ENCODE measurements at regions not wholly inside any gene's neighbourhood (a gene's known extent, or its start where the extent isn't known, plus 50 kb on each side); places are given as distances from the start of the nearest gene placed in this dataset.

GRCh38 chr5:179472174-179472573 lies 78.2 kb upstream of the RUFY1 start:
- intact Hi-C loops (cut with DNase I): no loop called here
- no peak overlapping the region for H3K4me3 ChIP-seq
- 52 to 87% (median 70%) methylated on average over 4 of the region's 4 CpGs for WGBS, 4 donors
- no peak for DNase-seq
- no peak overlapping the region for H3K27ac ChIP-seq
- H3K9me3 ChIP-seq (replicated peaks in 1 of 3): no peaks in the 10 kb centered on the region
- no peaks in the 10 kb centered on the region for H3K27me3 ChIP-seq
- H3K4me1 ChIP-seq (replicated peaks in 1 of 2): peaks cover 0 to 6% of the 10 kb centered on the region in 2 donors
- TF ChIP-seq CTCF (IDR thresholded peaks at IDR 0.05): no peak
- no peak for TF ChIP-seq POLR2A (IDR thresholded peaks at IDR 0.05)
- H3K36me3 ChIP-seq (replicated peaks in 1 of 2): no peaks in the 10 kb centered on the region

GRCh38 chr5:179470201-179470600 lies 80.2 kb upstream of the RUFY1 start:
- 74 to 91% (median 78%) methylated on average over 9 to 11 of the region's 11 CpGs for WGBS, 4 donors
- Histone ChIP-seq H3K36me3 (replicated peaks in 1 of 2) (no peaks in the 10 kb centered on the region), H3K27me3 (no peaks in the 10 kb centered on the region), H3K9me3 (replicated peaks in 1 of 3) (no peaks in the 10 kb centered on the region), H3K27ac (no peak overlapping the region), H3K4me1 (replicated peaks in 1 of 2) (peaks cover 0 to 6% of the 10 kb centered on the region in 2 donors), H3K4me3 (no peak overlapping the region)
- intact Hi-C loops (cut with DNase I): no loop called here
- no peak for TF ChIP-seq POLR2A (IDR thresholded peaks at IDR 0.05)
- no peak for TF ChIP-seq CTCF (IDR thresholded peaks at IDR 0.05)
- DNase-seq: no peak

- Histone ChIP-seq H3K27me3 (no peaks in the 10 kb centered on the region), H3K9me3 (replicated peaks in 1 of 3) (no peaks in the 10 kb centered on the region), H3K4me3 (no peak overlapping the region), H3K27ac (no peak overlapping the region), H3K36me3 (replicated peaks in 1 of 2) (no peaks in the 10 kb centered on the region), H3K4me1 (replicated peaks in 1 of 2) (no peaks in the 10 kb centered on the region)
- no peak for DNase-seq
- 66 to 100% (median 74%) methylated on average over 1 to 8 of the region's 8 CpGs for WGBS, 4 donors
- intact Hi-C loops (cut with DNase I): no loop called here
- no peak for TF ChIP-seq CTCF (IDR thresholded peaks at IDR 0.05)
- no peak for TF ChIP-seq POLR2A (IDR thresholded peaks at IDR 0.05)
These were observed 81.7 kb upstream of the RUFY1 start for GRCh38 chr5:179468696-179469095.

- H3K4me1 ChIP-seq (replicated peaks in 1 of 2): no peaks in the 10 kb centered on the region
- H3K9me3 ChIP-seq (replicated peaks in 1 of 3): no peaks in the 10 kb centered on the region
- DNase-seq: no peak
- 84 to 95% (median 94%) methylated on average over 11 of the region's 11 CpGs for WGBS, 4 donors
- H3K36me3 ChIP-seq (replicated peaks in 1 of 2): no peaks in the 10 kb centered on the region
- no peak overlapping the region for H3K27ac ChIP-seq
- no peaks in the 10 kb centered on the region for H3K27me3 ChIP-seq
- TF ChIP-seq POLR2A (IDR thresholded peaks at IDR 0.05) (no peak), CTCF (IDR thresholded peaks at IDR 0.05) (no peak)
- H3K4me3 ChIP-seq: no peak overlapping the region
- intact Hi-C loops (cut with DNase I): no loop called here
These were observed 82.9 kb upstream of the RUFY1 start for GRCh38 chr5:179467441-179467840.

Measured in adrenal gland (tissue), 9 donors.